Left ventricle myocardium inferior (tissue), 1 donor: ENCODE measurements at regions not wholly inside any gene's neighbourhood (a gene's known extent, or its start where the extent isn't known, plus 50 kb on each side); places are given as distances from the start of the nearest gene placed in this dataset.

Experiments
- DNase-seq: peaks from one replicate; pipeline ENCODE4 v3.0.0-alpha.2; 2020
- H3K27ac ChIP-seq: fragments of 200-600 bp; replicated peaks from 2 replicates; pipeline ENCODE4 v1.8.0; 2021
- H3K27me3 ChIP-seq: fragments of 200-600 bp; 2 replicates; pipeline ENCODE4 v1.8.0; 2021; ENCODE audit warnings: low read depth
- H3K36me3 ChIP-seq: fragments of 200-600 bp; 2 replicates; pipeline ENCODE4 v1.8.0; 2021
- H3K4me1 ChIP-seq: fragments of 200-600 bp; 2 replicates; pipeline ENCODE4 v1.8.0; 2021
- H3K4me3 ChIP-seq: fragments of 200-600 bp; 2 replicates; pipeline ENCODE4 v1.8.0; 2021; ENCODE audit warnings: mild to moderate bottlenecking, moderate library complexity
- H3K9me3 ChIP-seq: fragments of 200-600 bp; replicated peaks from 2 replicates; pipeline ENCODE4 v1.8.0; 2021
- intact Hi-C: fragments of 100-400 bp; cut with micrococcal nuclease; formaldehyde crosslinking; loops from one replicate; pipeline ENCODE4 v1.11.0; 2022
- TF ChIP-seq, protein P1 (sequence below): fragments of 200-600 bp; IDR thresholded peaks from 2 replicates; pipeline ENCODE4 v1.8.0; 2021; ENCODE audit warnings: antibody characterized with exemption, mild to moderate bottlenecking, borderline replicate concordance
- donor health status: DM: no; HTN: yes; CAD: no; lungs with severe emphysema.

- intact Hi-C loops = no loop called here
- peaks cover 44% of the 10 kb centered on the region for H3K27me3 ChIP-seq
- H3K36me3 ChIP-seq = no peaks in the 10 kb centered on the region
- no peak overlapping the region for H3K27ac ChIP-seq
- no peaks in the 10 kb centered on the region for H3K4me1 ChIP-seq
- H3K4me3 ChIP-seq = no peak overlapping the region
- peaks cover 27% of the 10 kb centered on the region for H3K9me3 ChIP-seq
- DNase-seq = no peak
- TF ChIP-seq, protein P1, sequence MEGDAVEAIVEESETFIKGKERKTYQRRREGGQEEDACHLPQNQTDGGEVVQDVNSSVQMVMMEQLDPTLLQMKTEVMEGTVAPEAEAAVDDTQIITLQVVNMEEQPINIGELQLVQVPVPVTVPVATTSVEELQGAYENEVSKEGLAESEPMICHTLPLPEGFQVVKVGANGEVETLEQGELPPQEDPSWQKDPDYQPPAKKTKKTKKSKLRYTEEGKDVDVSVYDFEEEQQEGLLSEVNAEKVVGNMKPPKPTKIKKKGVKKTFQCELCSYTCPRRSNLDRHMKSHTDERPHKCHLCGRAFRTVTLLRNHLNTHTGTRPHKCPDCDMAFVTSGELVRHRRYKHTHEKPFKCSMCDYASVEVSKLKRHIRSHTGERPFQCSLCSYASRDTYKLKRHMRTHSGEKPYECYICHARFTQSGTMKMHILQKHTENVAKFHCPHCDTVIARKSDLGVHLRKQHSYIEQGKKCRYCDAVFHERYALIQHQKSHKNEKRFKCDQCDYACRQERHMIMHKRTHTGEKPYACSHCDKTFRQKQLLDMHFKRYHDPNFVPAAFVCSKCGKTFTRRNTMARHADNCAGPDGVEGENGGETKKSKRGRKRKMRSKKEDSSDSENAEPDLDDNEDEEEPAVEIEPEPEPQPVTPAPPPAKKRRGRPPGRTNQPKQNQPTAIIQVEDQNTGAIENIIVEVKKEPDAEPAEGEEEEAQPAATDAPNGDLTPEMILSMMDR = no peak
These were observed 134.1 kb downstream of the ADCYAP1R1 start for GRCh38 chr7:31186202-31186601.

GRCh38 chr7:31175672-31176071, 123.6 kb downstream of the ADCYAP1R1 start:
- Histone ChIP-seq H3K4me3 (no peak overlapping the region), H3K27ac (no peak overlapping the region), H3K4me1 (no peaks in the 10 kb centered on the region), H3K27me3 (peaks cover 36% of the 10 kb centered on the region), H3K9me3 (no peaks in the 10 kb centered on the region), H3K36me3 (no peaks in the 10 kb centered on the region)
- intact Hi-C loops = no loop called here
- TF ChIP-seq, protein P1 = no peak
- DNase-seq = no peak

DNA sequence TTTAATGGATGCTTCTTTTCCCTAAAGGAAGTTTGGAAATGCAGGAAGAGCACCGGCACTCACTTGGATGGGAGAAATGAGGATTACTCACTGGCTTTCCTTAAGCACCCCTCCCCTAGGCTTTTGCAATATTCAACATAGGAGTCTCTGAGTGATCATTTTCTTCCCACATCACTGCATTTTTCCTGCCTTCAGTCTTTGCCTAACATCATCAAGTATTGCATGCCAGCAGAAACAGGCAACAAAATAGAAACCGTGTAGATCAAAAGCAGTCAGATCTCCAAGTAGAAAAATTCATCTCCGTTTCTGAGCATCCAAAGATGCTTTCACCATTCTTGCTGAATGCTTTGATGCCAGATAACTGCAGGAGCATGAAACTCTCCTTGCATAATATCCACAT, 119.9 kb downstream of the ADCYAP1R1 start:
- intact Hi-C loops = no loop called here
- Histone ChIP-seq H3K4me1 (no peaks in the 10 kb centered on the region), H3K27me3 (peaks cover 66% of the 10 kb centered on the region), H3K36me3 (no peaks in the 10 kb centered on the region), H3K27ac (no peak overlapping the region), H3K4me3 (no peak overlapping the region), H3K9me3 (no peaks in the 10 kb centered on the region)
- TF ChIP-seq, protein P1 = no peak
- DNase-seq = no peak

DNA sequence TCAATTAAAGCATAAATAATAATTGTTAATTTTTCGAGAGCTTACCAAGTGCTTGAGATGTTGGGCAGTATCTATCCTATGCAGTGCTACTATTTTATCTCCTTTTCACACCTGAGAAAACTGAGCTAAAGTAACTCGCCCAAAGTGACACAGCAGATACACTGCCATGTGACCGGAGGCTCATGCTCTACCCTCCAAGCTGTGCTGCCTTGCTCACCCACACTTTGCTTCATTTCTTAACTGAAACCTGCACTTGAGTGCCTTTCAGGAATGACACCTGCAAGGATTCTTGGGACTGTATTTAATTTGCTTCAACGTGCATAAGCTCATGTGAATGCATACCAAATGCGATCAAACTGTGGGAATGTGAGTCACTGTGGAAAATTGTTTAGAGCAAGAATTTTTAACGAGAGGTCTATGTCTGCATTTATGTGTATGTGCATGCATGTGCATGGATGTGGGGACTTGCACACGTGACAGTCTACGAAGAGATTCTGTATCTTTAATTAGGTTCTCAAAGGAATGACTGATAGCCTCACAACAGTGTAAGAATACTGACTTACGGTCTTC, 119.2 kb downstream of the ADCYAP1R1 start:
- Histone ChIP-seq H3K9me3 (no peaks in the 10 kb centered on the region), H3K27me3 (peaks cover 73% of the 10 kb centered on the region), H3K36me3 (no peaks in the 10 kb centered on the region), H3K27ac (no peak overlapping the region), H3K4me1 (no peaks in the 10 kb centered on the region), H3K4me3 (no peak overlapping the region)
- intact Hi-C loops = no loop called here
- TF ChIP-seq, protein P1 = no peak
- DNase-seq = no peak
